CD4-positive, alpha-beta T cell treated with Interleukin-12 subunit alpha and Interleukin-12 subunit beta, for 1 hour (primary cell): ENCODE measurements at regions not wholly inside any gene's neighbourhood (a gene's known extent, or its start where the extent isn't known, plus 50 kb on each side); places are given as distances from the start of the nearest gene placed in this dataset.

Experiments used
- DNase-seq: peaks from one replicate; pipeline ENCODE4 v3.0.0-alpha.2; 2020

DNA sequence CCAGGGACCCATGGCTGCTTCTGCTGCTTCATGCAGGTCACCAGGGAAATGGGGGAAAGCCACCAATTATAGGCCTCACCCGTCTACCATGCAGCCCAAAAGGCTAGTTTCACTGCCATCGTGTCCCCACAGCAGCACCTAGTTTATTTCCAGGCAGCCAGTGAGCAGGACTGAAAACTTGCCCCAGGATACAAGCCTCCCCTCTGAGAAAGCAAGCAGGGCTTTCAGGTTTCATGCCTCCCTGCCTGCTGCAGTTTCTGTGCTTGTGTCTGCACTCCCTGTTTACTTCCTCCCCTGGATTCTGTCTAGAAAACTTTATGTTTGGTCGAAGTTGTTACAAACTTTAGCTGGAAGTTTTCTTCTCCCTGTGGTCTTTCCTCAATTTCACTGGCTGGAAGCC lies 319.1 kb downstream of the ANXA1 start:
- DNase-seq, result no peak

- DNase-seq, result no peak
Measured at GRCh38 chr9:73474002-73474600, 322.4 kb downstream of the ANXA1 start.

DNA sequence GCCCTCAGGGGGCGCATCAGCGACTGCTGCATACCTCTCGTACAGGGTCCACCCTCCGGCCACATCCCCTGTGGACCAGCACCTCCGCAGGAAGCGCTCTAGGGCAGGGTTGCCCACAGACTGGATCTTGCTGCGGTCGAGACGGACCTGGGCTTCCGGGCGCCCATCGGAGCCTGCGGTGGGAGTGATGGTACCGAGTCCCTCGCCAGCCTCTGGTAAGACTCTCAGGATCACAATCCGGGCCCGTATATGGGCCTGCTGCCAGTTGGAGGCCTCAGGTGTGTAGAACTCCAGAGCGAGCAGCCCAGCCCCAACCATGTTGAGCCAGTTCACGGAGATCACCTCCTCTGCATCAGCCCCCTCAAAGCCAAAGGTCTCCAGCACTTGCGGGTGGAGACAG lies 323.0 kb downstream of the ANXA1 start:
- DNase-seq, result no peak

- no peak for DNase-seq
Measured at GRCh38 chr9:73494894-73495293, 343.2 kb downstream of the ANXA1 start.

DNA sequence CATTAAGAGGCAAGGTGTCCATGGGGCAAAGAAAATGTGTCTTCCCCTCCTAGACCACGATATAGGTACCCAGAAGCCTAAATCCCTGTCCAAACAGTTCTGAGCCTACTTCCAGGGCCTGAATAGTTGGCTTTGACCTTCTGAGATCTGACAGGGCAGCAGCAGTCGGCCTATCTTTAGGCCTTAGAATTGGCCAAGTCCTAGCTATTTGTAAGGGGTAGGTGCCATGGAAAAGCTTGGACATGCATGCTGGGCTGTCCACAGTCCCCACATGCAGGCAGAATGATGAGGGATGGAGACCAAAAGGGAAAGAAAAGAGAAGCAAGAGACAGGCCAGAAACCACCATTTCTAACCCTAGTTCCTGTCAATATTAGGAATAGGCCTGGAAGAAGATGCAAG lies 346.1 kb downstream of the ANXA1 start:
- DNase-seq, result no peak

- no peak for DNase-seq
Measured at GRCh38 chr9:73515216-73515615, 363.6 kb downstream of the ANXA1 start.

DNA sequence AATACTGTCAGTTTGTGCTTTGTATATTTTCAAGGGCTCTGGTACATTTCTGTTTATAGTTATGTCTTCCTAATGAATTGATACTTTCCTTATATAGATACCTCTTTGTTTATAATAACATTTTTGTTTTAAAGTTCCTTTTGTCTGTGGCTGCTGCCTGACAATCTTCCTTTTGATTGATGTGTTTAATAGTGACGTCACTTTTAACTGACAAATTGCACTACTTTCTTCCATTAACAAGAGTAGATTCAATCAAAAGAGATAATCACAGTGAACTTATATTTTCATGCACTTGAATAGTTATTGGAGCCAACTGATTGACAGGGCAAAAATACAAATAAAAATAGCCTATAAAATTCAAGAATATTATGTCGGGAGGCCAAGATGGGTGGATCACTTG lies 371.7 kb downstream of the ANXA1 start:
- no peak for DNase-seq

DNA sequence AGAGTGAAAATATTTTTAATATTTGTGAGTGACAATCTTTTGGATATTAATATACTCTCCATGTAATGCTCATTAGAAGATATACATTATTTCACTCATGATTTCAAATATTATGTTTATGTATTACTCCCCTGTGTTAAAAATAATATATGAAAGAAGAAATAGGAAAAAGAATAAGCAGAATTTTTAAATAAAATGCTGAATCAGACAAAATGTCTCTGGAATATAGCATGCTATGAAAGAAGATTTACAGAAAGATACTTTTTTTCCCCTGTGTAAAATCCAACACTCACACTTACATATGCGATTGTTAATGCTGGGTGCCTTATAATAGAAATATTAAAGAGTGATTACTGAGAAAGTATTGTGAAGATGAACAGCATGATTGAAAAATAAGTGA lies 373.7 kb downstream of the ANXA1 start:
- DNase-seq, result no peak

DNA sequence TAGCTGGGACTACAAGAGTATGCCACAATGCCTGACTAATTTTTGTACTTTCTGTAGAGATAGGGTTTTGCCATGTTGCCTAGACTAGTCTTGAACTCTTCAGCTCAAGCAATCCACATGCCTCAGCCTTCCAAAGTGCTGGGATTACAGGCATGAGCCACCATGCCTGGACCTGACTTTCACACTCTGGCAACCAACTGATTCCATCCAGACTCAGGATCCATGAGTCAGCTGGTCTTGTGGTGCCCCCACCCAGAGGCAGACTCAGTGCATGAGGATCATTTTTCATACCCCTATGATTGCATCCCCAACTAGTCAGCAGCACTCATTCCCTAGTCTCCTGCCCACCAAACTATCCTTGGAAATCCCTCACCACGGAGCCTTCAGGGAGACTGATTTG lies 375.9 kb downstream of the ANXA1 start:
- no peak for DNase-seq

GRCh38 chr9:73528926-73529325 lies 377.3 kb downstream of the ANXA1 start:
- no peak for DNase-seq

GRCh38 chr9:73529666-73530065 lies 378.0 kb downstream of the ANXA1 start:
- DNase-seq, result no peak

DNA sequence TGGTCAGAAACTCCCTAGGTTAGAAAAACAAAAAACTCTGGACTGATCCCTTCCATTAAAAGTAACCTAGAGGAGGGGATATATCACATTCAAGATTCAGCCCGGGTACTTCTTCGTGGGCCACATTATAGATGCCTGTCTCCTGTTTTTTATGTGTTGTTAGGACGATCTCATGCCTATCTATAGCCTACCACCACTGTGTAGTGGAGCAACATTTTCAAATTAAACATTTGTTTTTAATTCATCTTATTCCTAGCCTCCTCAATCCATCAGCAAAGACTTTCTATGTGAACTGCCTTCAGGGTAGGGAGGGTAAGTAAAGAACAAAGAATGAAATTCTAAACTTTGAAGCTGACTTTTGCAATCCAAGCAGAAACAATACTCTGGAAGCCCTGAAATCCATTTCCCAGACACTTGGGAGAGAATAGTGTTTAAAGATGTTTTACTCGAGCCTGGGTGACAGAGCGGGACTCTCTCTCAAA lies 379.4 kb downstream of the ANXA1 start:
- DNase-seq, result no peak

DNA sequence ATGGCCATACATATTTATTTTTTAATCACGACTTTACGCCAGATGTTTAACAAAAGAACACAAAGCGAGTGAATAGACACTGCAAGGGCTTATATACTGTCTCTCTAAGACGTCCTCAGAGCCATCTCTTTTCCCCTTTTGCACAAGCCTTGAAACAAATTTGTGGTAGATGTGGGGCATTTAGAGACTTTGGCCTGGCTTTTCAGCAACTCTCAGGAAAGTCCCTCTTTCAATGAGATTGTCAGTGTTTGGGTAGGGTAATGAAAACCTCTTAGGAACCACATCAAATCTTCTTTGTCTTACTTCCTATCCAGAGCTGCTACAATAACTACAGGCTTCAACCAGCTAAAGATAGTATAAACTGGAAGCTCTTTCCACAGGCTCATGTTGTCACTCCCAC lies 380.0 kb downstream of the ANXA1 start:
- no peak for DNase-seq

- DNase-seq, result no peak
Measured at GRCh38 chr9:73532985-73533384, 381.3 kb downstream of the ANXA1 start.

DNA sequence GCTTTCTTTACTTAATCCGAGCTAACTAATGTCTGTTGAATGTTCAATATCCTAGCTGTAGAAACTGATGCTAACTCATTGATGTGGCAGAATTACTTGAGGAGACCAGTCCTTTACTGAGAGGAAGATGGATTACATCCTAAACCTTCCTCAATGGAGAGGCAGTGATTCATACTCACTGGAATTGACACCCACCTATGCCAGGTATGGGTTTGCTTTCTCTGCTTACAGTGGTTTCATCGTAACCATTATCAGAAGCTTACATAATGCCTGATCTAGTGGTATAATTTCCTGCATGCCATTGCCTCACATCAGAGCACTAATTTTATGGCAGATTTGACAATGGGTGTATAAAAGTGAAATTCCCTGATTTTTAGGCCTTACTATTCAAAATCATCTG lies 384.7 kb downstream of the ANXA1 start:
- no peak for DNase-seq

DNA sequence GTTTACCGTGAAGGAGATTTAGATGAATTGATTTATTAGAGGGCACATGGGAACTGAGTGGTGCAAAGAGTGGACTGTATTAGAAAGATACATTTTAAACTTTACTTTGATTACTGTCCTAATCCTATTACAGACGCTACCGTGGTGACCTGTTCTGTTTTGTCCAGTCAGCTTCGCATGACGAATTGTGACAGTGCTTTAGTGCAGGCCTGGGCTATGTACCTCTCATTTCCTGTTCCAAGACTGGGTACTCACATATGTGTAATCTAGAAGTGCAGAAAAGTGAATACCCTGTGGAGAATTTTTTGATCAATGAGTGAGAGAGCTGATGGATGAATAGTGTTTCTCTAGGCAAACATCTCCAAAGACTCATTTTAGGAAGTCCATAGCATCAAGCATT lies 385.9 kb downstream of the ANXA1 start:
- no peak for DNase-seq

DNA sequence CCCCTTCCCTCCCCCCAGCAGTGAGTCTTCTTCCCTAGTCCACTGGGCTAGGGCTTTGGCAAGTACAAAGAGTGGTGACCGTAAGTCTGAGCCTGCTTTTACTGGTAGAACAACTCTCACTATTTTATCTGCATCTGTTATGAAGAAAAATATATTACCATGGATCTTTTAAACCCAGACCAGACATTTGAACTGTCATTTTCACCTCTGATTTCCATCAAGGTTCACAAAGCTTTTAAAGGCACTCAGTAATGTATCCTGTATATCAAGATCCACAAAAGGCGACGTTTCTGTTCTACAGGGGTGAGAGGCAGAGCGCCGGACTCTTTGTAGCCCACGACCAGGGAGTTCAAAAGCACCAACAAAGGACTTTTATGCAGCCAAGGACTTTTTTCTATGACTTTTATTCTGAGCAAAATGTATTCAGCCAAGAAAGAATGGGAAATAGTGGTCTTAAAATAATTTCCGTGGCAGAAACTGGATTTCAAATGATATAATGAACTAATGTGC lies 388.3 kb downstream of the ANXA1 start:
- DNase-seq, result no peak

DNA sequence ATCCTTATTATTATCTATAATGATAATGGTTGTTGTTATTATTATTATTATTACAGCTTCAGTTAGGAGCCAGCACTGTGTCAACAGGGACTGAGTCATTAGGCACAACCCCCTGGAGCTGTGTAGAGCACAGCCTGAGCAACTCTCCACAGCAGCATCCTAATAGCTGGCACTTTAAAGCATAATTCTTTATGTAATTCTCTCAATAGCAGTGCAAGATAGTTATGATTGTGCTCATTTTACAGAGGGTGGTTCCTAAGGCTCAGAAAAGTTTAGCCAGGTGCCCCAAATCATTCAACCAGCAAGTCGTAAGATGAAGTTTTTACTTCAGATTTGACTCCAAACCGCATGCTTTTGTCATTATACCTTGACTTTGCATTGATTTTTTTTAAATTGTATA lies 390.3 kb downstream of the ANXA1 start:
- no peak for DNase-seq

DNA sequence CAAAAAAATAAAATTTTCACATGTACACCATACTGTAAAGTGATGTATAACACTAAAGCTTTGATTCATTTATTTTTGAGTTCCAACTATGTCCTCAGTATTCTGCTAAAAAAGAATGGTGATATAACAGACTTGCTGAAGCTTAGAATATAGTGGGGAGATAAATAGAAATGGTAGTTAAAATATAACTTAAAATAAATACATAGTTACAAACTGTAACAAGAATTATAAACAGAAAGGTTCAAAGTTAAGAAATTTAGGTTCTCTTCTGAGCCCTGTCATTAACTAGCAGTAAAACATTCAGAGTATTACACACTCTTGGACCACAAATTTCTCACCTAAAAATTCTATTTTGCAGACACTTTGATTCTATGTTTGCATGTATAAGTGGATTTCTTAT lies 392.1 kb downstream of the ANXA1 start:
- no peak for DNase-seq

GRCh38 chr9:73548201-73548600 lies 396.5 kb downstream of the ANXA1 start:
- no peak for DNase-seq

- DNase-seq, result no peak
Measured at GRCh38 chr9:73549991-73550390, 398.3 kb downstream of the ANXA1 start.

- DNase-seq, result no peak
Measured at GRCh38 chr9:73553295-73553694, 401.6 kb downstream of the ANXA1 start.

- DNase-seq, result no peak
Measured at GRCh38 chr9:73558471-73558870, 406.8 kb downstream of the ANXA1 start.

GRCh38 chr9:73565026-73565425 lies 413.4 kb downstream of the ANXA1 start:
- no peak for DNase-seq

GRCh38 chr9:73565833-73566465 lies 414.3 kb downstream of the ANXA1 start:
- DNase-seq, result no peak
